CD4-positive, alpha-beta T cell (primary cell): ENCODE measurements at regions not wholly inside any gene's neighbourhood (a gene's known extent, or its start where the extent isn't known, plus 50 kb on each side); places are given as distances from the start of the nearest gene placed in this dataset.

ENCODE experiments used
- ATAC-seq: fragments of 200-7000 bp; cut with Tn5 transposase; one replicate; pipeline ENCODE4 v1.10.0; 2022; ENCODE audit warnings: mild to moderate bottlenecking; ENCODE audit not compliant: poor library complexity
- CTCF ChIA-PET: fragments of 350-600 bp; sonication (Branson Sonifier 250); formaldehyde crosslinking; loops from one replicate; lab custom pipeline; 2021; ENCODE audit warnings: antibody characterized with exemption, inconsistent platforms; lab: Charles Lee
- POLR2A ChIA-PET: fragments of 350-600 bp; sonication (Branson Sonifier 250); formaldehyde crosslinking; loops from one replicate; lab custom pipeline; 2021; ENCODE audit warnings: antibody characterized with exemption, inconsistent platforms; lab: Charles Lee
- DNase-seq, 14 experiments: peaks; one replicate each; pipeline ENCODE4 v3.0.0-alpha.2; 2013 to 2020; ENCODE audit warnings: mixed read lengths in 2 of 14
- H3K27ac ChIP-seq, 2 donors: one replicate each; pipeline versions ENCODE4 v1.5.1 to v1.7.0; 2013; ENCODE audit warnings: low read length in 2 of 2, low read depth in 1 of 2, mild to moderate bottlenecking in 1 of 2
- H3K27me3 ChIP-seq, 2 experiments: 1 replicate in 1 of 2; 2 replicates in 1 of 2; pipeline versions ENCODE4 v1.6.1 to v1.7.0; 2013; ENCODE audit warnings: low read length in 2 of 2, control low read depth in 1 of 2, mild to moderate bottlenecking in 1 of 2, moderate library complexity in 1 of 2; ENCODE audit not compliant: insufficient read depth in 2 of 2, control insufficient read depth in 1 of 2
- H3K36me3 ChIP-seq: one replicate; pipeline ENCODE4 v1.6.1; 2013; ENCODE audit warnings: low read length, control low read depth; ENCODE audit not compliant: insufficient read depth
- H3K4me1 ChIP-seq: one replicate; pipeline ENCODE4 v1.6.1; 2013; ENCODE audit warnings: low read length, control low read depth; ENCODE audit not compliant: insufficient read depth
- H3K4me3 ChIP-seq: one replicate; pipeline ENCODE4 v1.5.1; 2013; ENCODE audit warnings: mild to moderate bottlenecking, low read length, moderate library complexity
- H3K9me3 ChIP-seq, 2 experiments: 1 replicate in 1 of 2; 2 replicates in 1 of 2; pipeline versions ENCODE4 v1.6.1 to v1.7.0; 2013; ENCODE audit warnings: low read length in 2 of 2, mild to moderate bottlenecking in 2 of 2, control low read depth in 1 of 2, moderate library complexity in 1 of 2; ENCODE audit not compliant: control insufficient read depth in 1 of 2, insufficient read depth in 1 of 2
- H3K27ac Mint-ChIP-seq: one replicate; pipeline ENCODE4 v1.8.0; 2020; ENCODE audit warnings: mixed read lengths
- H3K27me3 Mint-ChIP-seq: one replicate; pipeline ENCODE4 v1.8.0; 2021; ENCODE audit warnings: mixed read lengths
- H3K36me3 Mint-ChIP-seq: one replicate; pipeline ENCODE4 v1.8.0; 2021; ENCODE audit warnings: low read depth, mixed read lengths
- H3K4me1 Mint-ChIP-seq: one replicate; pipeline ENCODE4 v1.8.0; 2021; ENCODE audit warnings: low read depth, mixed read lengths
- H3K4me3 Mint-ChIP-seq: one replicate; pipeline ENCODE4 v1.8.0; 2020; ENCODE audit warnings: mild to moderate bottlenecking, mixed read lengths
- H3K9me3 Mint-ChIP-seq: one replicate; pipeline ENCODE4 v1.8.0; 2020; ENCODE audit warnings: mixed read lengths
- intact Hi-C, 2 experiments: fragments of 100-400 bp; cut with DNase I in 1 of 2; cut with micrococcal nuclease in 1 of 2; formaldehyde crosslinking; loops; one replicate each; pipeline versions ENCODE4 v1.15.1 to v1.9.0; 2023 to 2025; cut with DNase I, micrococcal nuclease
- TF ChIP-seq, protein P1 (sequence below): fragments of 200-600 bp; IDR thresholded peaks from one replicate; pipeline ENCODE4 v1.8.0; 2022; ENCODE audit warnings: antibody characterized with exemption, mild to moderate bottlenecking

DNA sequence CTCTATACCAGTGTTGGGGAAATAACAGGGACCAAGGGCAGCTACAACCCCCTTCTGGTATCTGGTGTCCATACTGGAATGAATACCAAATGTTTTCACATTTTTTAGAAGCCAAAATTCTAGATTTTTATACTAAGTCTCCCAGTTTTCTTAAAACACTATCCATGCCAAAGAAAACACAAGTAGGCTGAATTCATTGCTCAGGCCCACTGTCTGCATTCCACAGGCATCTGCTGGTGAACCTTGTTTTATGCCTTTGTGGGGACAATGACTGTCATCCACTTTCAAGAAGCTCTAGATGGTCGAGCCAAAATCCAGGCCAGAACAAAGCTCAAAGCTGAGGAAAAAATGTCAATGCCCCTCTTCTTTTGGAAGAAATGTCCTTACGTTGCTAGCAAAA, 213.4 kb upstream of the RASGEF1B start:
- no peaks in the 10 kb centered on the region for H3K27me3 ChIP-seq
- Mint-ChIP-seq H3K27me3 (no peaks in the 10 kb centered on the region), H3K27ac (no peak overlapping the region), H3K4me3 (no peak overlapping the region), H3K36me3 (no peaks in the 10 kb centered on the region), H3K4me1 (no peaks in the 10 kb centered on the region), H3K9me3 (no peaks in the 10 kb centered on the region)
- no peaks in the 10 kb centered on the region for H3K9me3 ChIP-seq
- H3K27ac ChIP-seq: no peak overlapping the region
- no peak overlapping the region for H3K4me3 ChIP-seq
- no peaks in the 10 kb centered on the region for H3K4me1 ChIP-seq
- DNase-seq: no peak
- ATAC-seq: no peak
- ChIA-PET POLR2A (no interaction called here), CTCF (interaction anchor here (0.6 kb wide), 1 partner anchor 68 kb away, joined by 3 read pairs; no protein-coding TSS in a partner anchor)
- H3K36me3 ChIP-seq: no peaks in the 10 kb centered on the region
- intact Hi-C loops: loop anchor here in 1 of 2 experiments (5.0 kb wide), 1 partner anchor 218 kb away; no protein-coding TSS in a partner anchor
- TF ChIP-seq, protein P1, sequence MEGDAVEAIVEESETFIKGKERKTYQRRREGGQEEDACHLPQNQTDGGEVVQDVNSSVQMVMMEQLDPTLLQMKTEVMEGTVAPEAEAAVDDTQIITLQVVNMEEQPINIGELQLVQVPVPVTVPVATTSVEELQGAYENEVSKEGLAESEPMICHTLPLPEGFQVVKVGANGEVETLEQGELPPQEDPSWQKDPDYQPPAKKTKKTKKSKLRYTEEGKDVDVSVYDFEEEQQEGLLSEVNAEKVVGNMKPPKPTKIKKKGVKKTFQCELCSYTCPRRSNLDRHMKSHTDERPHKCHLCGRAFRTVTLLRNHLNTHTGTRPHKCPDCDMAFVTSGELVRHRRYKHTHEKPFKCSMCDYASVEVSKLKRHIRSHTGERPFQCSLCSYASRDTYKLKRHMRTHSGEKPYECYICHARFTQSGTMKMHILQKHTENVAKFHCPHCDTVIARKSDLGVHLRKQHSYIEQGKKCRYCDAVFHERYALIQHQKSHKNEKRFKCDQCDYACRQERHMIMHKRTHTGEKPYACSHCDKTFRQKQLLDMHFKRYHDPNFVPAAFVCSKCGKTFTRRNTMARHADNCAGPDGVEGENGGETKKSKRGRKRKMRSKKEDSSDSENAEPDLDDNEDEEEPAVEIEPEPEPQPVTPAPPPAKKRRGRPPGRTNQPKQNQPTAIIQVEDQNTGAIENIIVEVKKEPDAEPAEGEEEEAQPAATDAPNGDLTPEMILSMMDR: no peak

DNA sequence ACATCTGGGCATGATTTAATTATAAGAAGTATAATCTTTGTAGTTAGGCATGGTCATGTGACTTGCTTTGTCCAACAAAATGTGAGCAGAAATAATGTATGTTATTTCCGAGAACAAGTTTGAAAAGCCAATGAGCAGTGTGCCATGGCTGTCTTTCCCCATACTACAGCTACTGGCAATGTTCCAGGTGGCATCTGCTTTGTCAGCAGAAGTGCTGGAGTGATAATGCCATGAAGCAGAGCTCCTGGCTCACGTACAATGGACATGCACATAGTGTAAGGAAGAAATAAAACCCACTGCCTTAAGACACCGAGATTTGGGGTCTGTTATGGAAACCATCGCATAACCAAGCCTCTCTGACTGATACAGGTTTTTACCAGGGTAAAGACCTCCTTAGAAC, 212.6 kb upstream of the RASGEF1B start:
- Histone ChIP-seq H3K4me1 (no peaks in the 10 kb centered on the region), H3K9me3 (no peaks in the 10 kb centered on the region), H3K27ac (no peak overlapping the region), H3K27me3 (no peaks in the 10 kb centered on the region), H3K36me3 (no peaks in the 10 kb centered on the region), H3K4me3 (no peak overlapping the region)
- POLR2A ChIA-PET: no interaction called here
- TF ChIP-seq, protein P1: no peak
- Mint-ChIP-seq H3K27ac (no peak overlapping the region), H3K36me3 (no peaks in the 10 kb centered on the region), H3K4me1 (no peaks in the 10 kb centered on the region), H3K4me3 (no peak overlapping the region), H3K27me3 (no peaks in the 10 kb centered on the region), H3K9me3 (no peaks in the 10 kb centered on the region)
- ATAC-seq: no peak
- no peak for DNase-seq
- CTCF ChIA-PET: no interaction called here
- intact Hi-C loops: no loop called here

- TF ChIP-seq, protein P1: no peak
- ATAC-seq (no peak), DNase-seq (no peak)
- no peaks in the 10 kb centered on the region for H3K36me3 Mint-ChIP-seq
- Histone ChIP-seq H3K27ac (no peak overlapping the region), H3K4me1 (no peaks in the 10 kb centered on the region), H3K36me3 (no peaks in the 10 kb centered on the region), H3K27me3 (no peaks in the 10 kb centered on the region), H3K4me3 (no peak overlapping the region), H3K9me3 (no peaks in the 10 kb centered on the region)
- H3K4me3 Mint-ChIP-seq: no peak overlapping the region
- ChIA-PET CTCF (no interaction called here), POLR2A (no interaction called here)
- H3K27ac Mint-ChIP-seq: no peak overlapping the region
- H3K27me3 Mint-ChIP-seq: no peaks in the 10 kb centered on the region
- H3K4me1 Mint-ChIP-seq: no peaks in the 10 kb centered on the region
- intact Hi-C loops: no loop called here
- no peaks in the 10 kb centered on the region for H3K9me3 Mint-ChIP-seq
Measured at GRCh38 chr4:81682492-81682891, 210.8 kb upstream of the RASGEF1B start.
